MM.1S (cell line): ENCODE measurements at regions not wholly inside any gene's neighbourhood (a gene's known extent, or its start where the extent isn't known, plus 50 kb on each side); places are given as distances from the start of the nearest gene placed in this dataset.

Experiments used
- EZH2 ChIP-seq: fragments of 300-600 bp; sonication (generic); optimal IDR thresholded peaks from 2 replicates; pipeline ENCODE3; 2017; ENCODE audit warnings: low read depth, mild to moderate bottlenecking, antibody characterized with exemption, low read length, mixed read lengths
- EZH2phosphoT487 ChIP-seq: fragments of 300-600 bp; sonication (generic); IDR thresholded peaks from 2 replicates; pipeline ENCODE4 v1.6.1; 2018; ENCODE audit warnings: antibody characterized with exemption, low read length
- TF ChIP-seq, protein P1 (sequence below): fragments of 300-600 bp; sonication (generic); IDR thresholded peaks from 2 replicates; pipeline ENCODE4 v1.5.1; 2016; ENCODE audit warnings: antibody characterized with exemption, low read length, mixed read lengths

DNA sequence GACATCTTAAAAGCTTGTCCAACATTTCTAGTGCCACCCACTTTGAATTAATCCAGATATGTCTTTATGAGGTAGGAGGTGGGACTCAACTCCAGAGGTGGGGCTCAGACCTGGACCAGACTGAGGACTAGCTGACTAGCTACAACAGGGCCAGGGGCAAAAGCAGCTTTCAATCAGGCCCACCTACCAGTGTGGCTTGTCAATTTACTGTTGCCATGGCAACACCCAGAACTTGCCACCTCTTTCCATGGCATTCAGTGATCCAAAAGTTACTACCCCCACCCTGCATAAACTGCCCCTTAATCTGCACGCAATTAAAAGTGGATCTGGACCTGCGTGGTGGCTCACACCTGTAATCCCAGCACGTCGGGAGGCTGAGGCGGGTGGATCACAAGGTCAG lies 113.2 kb upstream of the KAZN start:
- TF ChIP-seq, protein P1, sequence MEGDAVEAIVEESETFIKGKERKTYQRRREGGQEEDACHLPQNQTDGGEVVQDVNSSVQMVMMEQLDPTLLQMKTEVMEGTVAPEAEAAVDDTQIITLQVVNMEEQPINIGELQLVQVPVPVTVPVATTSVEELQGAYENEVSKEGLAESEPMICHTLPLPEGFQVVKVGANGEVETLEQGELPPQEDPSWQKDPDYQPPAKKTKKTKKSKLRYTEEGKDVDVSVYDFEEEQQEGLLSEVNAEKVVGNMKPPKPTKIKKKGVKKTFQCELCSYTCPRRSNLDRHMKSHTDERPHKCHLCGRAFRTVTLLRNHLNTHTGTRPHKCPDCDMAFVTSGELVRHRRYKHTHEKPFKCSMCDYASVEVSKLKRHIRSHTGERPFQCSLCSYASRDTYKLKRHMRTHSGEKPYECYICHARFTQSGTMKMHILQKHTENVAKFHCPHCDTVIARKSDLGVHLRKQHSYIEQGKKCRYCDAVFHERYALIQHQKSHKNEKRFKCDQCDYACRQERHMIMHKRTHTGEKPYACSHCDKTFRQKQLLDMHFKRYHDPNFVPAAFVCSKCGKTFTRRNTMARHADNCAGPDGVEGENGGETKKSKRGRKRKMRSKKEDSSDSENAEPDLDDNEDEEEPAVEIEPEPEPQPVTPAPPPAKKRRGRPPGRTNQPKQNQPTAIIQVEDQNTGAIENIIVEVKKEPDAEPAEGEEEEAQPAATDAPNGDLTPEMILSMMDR: no peak
- TF ChIP-seq EZH2: no peak
- TF ChIP-seq EZH2phosphoT487: no peak
